ENCODE measurements at regions not wholly inside any gene's neighbourhood (a gene's known extent, or its start where the extent isn't known, plus 50 kb on each side); places are given as distances from the start of the nearest gene placed in this dataset.

DNA sequence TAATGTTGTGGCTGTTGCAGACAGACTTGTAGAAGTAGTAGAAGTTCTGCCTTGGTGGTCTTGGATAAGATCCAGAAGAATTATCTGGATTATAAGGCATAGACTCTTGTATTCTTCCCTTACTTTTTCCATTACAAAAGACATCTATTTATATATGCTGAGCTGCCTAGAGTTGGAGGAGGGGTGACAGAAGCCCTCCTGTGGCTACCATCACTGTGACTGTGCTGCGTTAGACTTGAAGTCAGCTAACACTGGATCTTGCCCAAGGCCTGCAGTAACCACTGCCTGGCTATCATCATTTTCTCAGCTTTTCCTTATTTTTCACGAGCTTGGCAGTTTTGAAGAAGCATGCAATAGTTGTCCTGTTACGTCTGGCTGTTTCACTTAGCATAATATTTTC lies 684.8 kb upstream of the BCHE start:
- TF ChIP-seq CTCF (IDR thresholded peaks at IDR 0.05) = no peak

DNA sequence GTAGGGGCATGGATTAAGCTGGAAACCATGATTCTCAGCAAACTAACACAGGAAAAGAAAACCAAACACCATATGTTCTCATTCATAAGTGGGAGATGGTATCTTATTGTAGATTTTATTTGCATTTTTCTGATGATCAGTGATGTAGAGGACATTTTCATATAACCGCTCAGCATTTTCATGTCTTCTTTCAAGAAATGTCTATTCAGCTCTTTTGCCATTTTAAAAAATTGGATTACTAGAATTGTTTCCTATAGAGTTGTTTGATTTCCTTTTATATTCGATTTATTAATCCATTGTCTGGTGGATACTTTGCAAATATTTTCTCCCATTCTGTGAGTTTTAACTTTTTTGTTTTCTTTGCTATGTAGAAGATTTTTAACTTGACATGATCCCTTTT lies 682.2 kb upstream of the BCHE start:
- no peak for TF ChIP-seq CTCF (IDR thresholded peaks at IDR 0.05)

DNA sequence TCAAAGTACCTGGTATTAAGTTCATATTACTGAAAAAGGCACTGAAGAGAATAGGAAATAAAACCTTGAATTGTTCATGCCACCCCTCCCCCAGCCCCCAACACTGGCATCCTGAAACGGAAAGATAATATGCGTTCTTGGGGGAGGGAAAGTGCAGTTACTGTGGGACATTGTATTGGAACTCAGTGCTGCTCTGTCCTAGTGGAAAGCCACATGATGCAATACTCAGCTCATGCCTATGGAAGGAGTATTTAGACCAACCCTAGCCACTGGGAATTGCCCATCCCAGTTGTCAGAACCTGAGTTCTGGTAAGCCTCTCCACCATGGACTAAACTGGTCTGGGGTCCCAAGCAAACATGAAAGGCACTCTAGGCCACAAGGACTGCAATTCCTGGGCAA lies 680.8 kb upstream of the BCHE start:
- no peak for TF ChIP-seq CTCF (IDR thresholded peaks at IDR 0.05)

DNA sequence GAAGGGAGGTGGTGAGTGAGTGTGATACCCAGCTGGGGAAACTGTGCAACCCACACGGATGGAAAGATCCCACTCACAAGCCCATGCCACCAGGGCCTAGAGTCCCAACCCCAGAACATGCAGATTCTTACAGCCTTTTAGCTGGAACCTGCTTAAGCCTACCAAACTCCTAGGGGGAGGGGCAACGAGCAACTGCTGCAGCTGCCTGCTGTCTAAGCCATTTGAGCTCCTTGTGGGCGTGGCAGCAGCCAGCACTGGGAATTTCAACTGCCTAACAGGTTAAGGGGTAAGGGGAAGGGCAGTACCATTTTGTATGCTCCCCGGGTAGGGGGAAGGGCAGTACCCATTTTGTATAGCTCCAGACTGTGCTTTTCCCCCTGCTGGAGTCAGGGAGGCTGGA lies 673.2 kb upstream of the BCHE start:
- no peak for TF ChIP-seq CTCF (IDR thresholded peaks at IDR 0.05)

- no peak for TF ChIP-seq CTCF (IDR thresholded peaks at IDR 0.05)
Measured at GRCh38 chr3:166499636-166500035, 662.4 kb upstream of the BCHE start.

GRCh38 chr3:166498446-166498845 lies 661.2 kb upstream of the BCHE start:
- no peak for TF ChIP-seq CTCF (IDR thresholded peaks at IDR 0.05)

DNA sequence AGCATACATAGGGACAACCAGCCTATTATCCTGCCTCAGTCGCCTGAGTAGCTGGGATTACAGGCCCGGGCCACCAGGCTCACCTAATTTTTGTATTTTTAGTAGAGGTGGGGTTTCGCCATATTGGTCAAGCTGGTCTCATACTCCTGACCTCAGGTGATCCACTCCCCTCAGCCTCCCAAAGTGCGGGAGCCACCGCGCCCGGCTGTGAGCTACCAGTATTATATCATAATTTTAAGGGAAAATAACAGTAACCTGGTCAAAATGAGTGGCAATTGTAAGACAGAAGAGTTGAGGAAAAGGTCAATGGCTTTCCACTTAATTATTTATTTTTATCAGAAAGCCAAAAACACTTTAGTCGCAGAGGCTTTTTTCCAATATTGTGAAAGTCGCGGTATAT lies 652.6 kb upstream of the BCHE start:
- no peak for TF ChIP-seq CTCF (IDR thresholded peaks at IDR 0.05)

GRCh38 chr3:166488977-166489672 lies 651.9 kb upstream of the BCHE start:
- no peak for TF ChIP-seq CTCF (IDR thresholded peaks at IDR 0.05)

Measured in LNCAP (cell line).